ENCODE measurements at regions not wholly inside any gene's neighbourhood (a gene's known extent, or its start where the extent isn't known, plus 50 kb on each side); places are given as distances from the start of the nearest gene placed in this dataset.
A peak's percentile ranks its signal among the peaks of the same experiment; 100 is the strongest.

DNA sequence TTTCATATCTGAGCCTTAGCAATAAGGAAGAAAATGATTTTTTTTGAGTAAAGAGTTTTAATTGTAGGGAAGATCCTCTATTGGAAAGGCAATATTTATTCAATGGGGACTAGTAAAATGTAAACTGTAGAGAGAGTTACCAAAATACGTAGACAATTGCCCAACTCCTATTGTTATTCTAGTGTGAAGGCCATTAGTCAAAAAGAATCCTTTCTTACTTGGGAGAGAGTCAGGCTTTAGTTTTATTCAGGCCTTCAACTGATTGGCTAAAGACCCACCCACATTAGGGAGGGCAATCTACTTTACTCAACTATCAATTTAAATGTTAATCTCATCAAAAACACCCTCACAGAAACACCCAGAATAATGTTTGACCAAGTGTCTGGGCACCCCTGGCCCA, 485.8 kb upstream of the ATXN7L3B start:
- Histone ChIP-seq H3K4me3 (ENCODE audit: low read length) (no peak overlapping the region), H3K27ac (ENCODE audit: low read length) (no peak overlapping the region), H3K9ac (ENCODE audit: low read length) (no peak overlapping the region), H3K9me2 (replicated peaks; ENCODE audit: insufficient read depth, low read length) (no peaks in the 10 kb centered on the region), H2AFZ (ENCODE audit: low read length) (no peak overlapping the region), H3K4me1 (ENCODE audit: low read length) (no peaks in the 10 kb centered on the region), H3K79me2 (ENCODE audit: low read length) (no peaks in the 10 kb centered on the region), H3K9me3 (ENCODE audit: low read length) (peaks cover 2% of the 10 kb centered on the region; the same call in 1 of the 2 replicates), H3K27me3 (ENCODE audit: low read length) (no peaks in the 10 kb centered on the region), H3K36me3 (ENCODE audit: insufficient read depth, low read length) (no peaks in the 10 kb centered on the region), H3K4me2 (ENCODE audit: low read depth, low read length, poor library complexity, severe bottlenecking) (no peak overlapping the region), H4K20me1 (ENCODE audit: insufficient read depth, low read depth, low read length) (no peaks in the 10 kb centered on the region)
- DNase-seq = no peak

DNA sequence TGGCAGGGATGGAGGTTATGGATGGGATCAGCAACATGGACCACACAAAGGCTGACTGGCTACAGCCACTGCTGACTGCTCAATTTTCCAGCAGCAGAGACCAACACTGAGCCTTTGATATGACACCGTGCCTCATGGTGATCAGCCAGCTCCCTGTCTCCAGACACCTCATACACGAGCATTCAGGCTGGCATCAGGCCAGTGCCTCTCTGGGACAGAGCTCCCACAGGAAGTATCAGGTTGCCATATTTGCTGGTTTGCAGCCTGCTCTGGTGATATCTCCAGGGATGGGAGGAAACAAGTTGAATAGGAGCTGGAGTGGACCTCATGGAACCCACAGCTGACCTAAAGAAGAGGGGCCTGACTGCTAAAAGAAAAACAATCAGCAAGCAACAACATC, 471.2 kb upstream of the ATXN7L3B start:
- Histone ChIP-seq H3K4me3 (ENCODE audit: low read length) (no peak overlapping the region), H3K27ac (ENCODE audit: low read length) (no peak overlapping the region), H2AFZ (ENCODE audit: low read length) (no peak overlapping the region), H3K36me3 (ENCODE audit: insufficient read depth, low read length) (no peaks in the 10 kb centered on the region), H3K79me2 (ENCODE audit: low read length) (no peaks in the 10 kb centered on the region), H3K9ac (ENCODE audit: low read length) (no peak overlapping the region), H3K27me3 (ENCODE audit: low read length) (no peaks in the 10 kb centered on the region), H3K4me2 (ENCODE audit: low read depth, low read length, poor library complexity, severe bottlenecking) (no peak overlapping the region), H4K20me1 (ENCODE audit: insufficient read depth, low read depth, low read length) (no peaks in the 10 kb centered on the region), H3K4me1 (ENCODE audit: low read length) (no peaks in the 10 kb centered on the region), H3K9me3 (ENCODE audit: low read length) (no peaks in the 10 kb centered on the region), H3K9me2 (replicated peaks; ENCODE audit: insufficient read depth, low read length) (no peaks in the 10 kb centered on the region)
- no peak for DNase-seq

- no peaks in the 10 kb centered on the region for H3K4me1 ChIP-seq (ENCODE audit: low read length)
- H3K27ac ChIP-seq (ENCODE audit: low read length) = no peak overlapping the region
- no peaks in the 10 kb centered on the region for H3K9me2 ChIP-seq (replicated peaks; ENCODE audit: insufficient read depth, low read length)
- H3K79me2 ChIP-seq (ENCODE audit: low read length) = no peaks in the 10 kb centered on the region
- H3K9ac ChIP-seq (ENCODE audit: low read length) = no peak overlapping the region
- H4K20me1 ChIP-seq (ENCODE audit: insufficient read depth, low read depth, low read length) = no peaks in the 10 kb centered on the region
- H3K4me2 ChIP-seq (ENCODE audit: low read depth, low read length, poor library complexity, severe bottlenecking) = no peak overlapping the region
- H3K9me3 ChIP-seq (ENCODE audit: low read length) = no peaks in the 10 kb centered on the region; the same call in 1 of the 2 replicates
- H2AFZ ChIP-seq (ENCODE audit: low read length) = no peak overlapping the region
- H3K4me3 ChIP-seq (ENCODE audit: low read length) = no peak overlapping the region
- no peak for DNase-seq
- no peaks in the 10 kb centered on the region for H3K27me3 ChIP-seq (ENCODE audit: low read length)
- H3K36me3 ChIP-seq (ENCODE audit: insufficient read depth, low read length) = no peaks in the 10 kb centered on the region
Measured at GRCh38 chr12:74071182-74071581, 466.5 kb upstream of the ATXN7L3B start.

GRCh38 chr12:74076918-74077317, 460.7 kb upstream of the ATXN7L3B start:
- Histone ChIP-seq H3K4me1 (ENCODE audit: low read length) (no peaks in the 10 kb centered on the region), H3K9me3 (ENCODE audit: low read length) (no peaks in the 10 kb centered on the region; the same call in 1 of the 2 replicates), H3K4me3 (ENCODE audit: low read length) (no peak overlapping the region), H2AFZ (ENCODE audit: low read length) (no peak overlapping the region), H3K79me2 (ENCODE audit: low read length) (no peaks in the 10 kb centered on the region), H4K20me1 (ENCODE audit: insufficient read depth, low read depth, low read length) (no peaks in the 10 kb centered on the region), H3K9me2 (replicated peaks; ENCODE audit: insufficient read depth, low read length) (no peaks in the 10 kb centered on the region), H3K36me3 (ENCODE audit: insufficient read depth, low read length) (no peaks in the 10 kb centered on the region), H3K4me2 (ENCODE audit: low read depth, low read length, poor library complexity, severe bottlenecking) (no peak overlapping the region), H3K27ac (ENCODE audit: low read length) (no peak overlapping the region), H3K27me3 (ENCODE audit: low read length) (no peaks in the 10 kb centered on the region), H3K9ac (ENCODE audit: low read length) (no peak overlapping the region)
- no peak for DNase-seq

DNA sequence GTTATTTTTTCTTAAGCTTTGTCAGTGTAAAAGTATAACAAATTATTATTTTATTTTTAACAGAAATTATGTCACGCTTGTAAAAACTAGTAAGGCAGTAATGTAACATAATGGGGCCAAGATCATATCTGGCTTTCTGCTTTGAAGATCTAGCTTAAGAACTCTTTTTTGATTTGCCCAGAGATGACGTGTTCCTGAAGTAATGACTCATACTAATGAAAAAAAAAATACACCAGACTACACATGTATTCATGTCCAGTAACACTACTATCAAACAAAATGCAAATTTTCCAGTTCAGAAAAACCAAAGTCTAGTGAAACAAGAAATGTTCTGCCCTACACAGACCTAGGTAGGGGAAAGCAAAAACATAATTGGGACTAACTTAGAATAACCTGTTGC, 432.2 kb upstream of the ATXN7L3B start:
- DNase-seq = no peak
- H3K79me2 ChIP-seq (ENCODE audit: low read length) = no peaks in the 10 kb centered on the region

DNA sequence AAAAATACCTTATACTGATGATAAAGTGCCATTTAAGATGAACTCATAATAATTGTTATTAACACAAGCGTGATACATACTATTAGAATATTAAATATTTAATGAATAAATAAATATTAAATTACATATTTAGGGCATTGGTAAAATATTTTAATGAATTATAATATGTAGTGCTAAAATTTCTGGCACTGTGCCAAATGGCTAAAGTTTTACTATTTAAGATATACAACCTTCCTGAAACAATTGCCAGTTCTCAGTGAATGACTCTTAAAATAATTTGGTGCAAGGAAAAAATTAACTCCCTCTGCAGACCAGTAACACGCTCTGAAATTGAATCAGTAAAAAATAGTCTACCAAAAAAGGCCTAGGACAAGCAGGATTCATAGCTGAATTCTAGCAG, 428.9 kb upstream of the ATXN7L3B start:
- Histone ChIP-seq H2AFZ (ENCODE audit: low read length) (no peak overlapping the region), H4K20me1 (ENCODE audit: insufficient read depth, low read depth, low read length) (no peaks in the 10 kb centered on the region), H3K4me3 (ENCODE audit: low read length) (no peak overlapping the region), H3K4me2 (ENCODE audit: low read depth, low read length, poor library complexity, severe bottlenecking) (no peak overlapping the region), H3K4me1 (ENCODE audit: low read length) (no peaks in the 10 kb centered on the region), H3K27me3 (ENCODE audit: low read length) (no peaks in the 10 kb centered on the region), H3K79me2 (ENCODE audit: low read length) (no peaks in the 10 kb centered on the region), H3K27ac (ENCODE audit: low read length) (no peak overlapping the region), H3K9me2 (replicated peaks; ENCODE audit: insufficient read depth, low read length) (no peaks in the 10 kb centered on the region), H3K36me3 (ENCODE audit: insufficient read depth, low read length) (no peaks in the 10 kb centered on the region), H3K9me3 (ENCODE audit: low read length) (no peaks in the 10 kb centered on the region), H3K9ac (ENCODE audit: low read length) (no peak overlapping the region)
- DNase-seq = no peak

More for the DNA sequence above, 432.2 kb upstream of the ATXN7L3B start:
- Histone ChIP-seq H3K4me3 (ENCODE audit: low read length) (no peak overlapping the region), H3K9ac (ENCODE audit: low read length) (no peak overlapping the region), H2AFZ (ENCODE audit: low read length) (no peak overlapping the region), H3K9me3 (ENCODE audit: low read length) (no peaks in the 10 kb centered on the region), H3K27ac (ENCODE audit: low read length) (no peak overlapping the region), H3K4me2 (ENCODE audit: low read depth, low read length, poor library complexity, severe bottlenecking) (no peak overlapping the region), H3K36me3 (ENCODE audit: insufficient read depth, low read length) (no peaks in the 10 kb centered on the region), H3K9me2 (replicated peaks; ENCODE audit: insufficient read depth, low read length) (no peaks in the 10 kb centered on the region), H3K27me3 (ENCODE audit: low read length) (no peaks in the 10 kb centered on the region), H3K4me1 (ENCODE audit: low read length) (no peaks in the 10 kb centered on the region), H4K20me1 (ENCODE audit: insufficient read depth, low read depth, low read length) (no peaks in the 10 kb centered on the region)

DNA sequence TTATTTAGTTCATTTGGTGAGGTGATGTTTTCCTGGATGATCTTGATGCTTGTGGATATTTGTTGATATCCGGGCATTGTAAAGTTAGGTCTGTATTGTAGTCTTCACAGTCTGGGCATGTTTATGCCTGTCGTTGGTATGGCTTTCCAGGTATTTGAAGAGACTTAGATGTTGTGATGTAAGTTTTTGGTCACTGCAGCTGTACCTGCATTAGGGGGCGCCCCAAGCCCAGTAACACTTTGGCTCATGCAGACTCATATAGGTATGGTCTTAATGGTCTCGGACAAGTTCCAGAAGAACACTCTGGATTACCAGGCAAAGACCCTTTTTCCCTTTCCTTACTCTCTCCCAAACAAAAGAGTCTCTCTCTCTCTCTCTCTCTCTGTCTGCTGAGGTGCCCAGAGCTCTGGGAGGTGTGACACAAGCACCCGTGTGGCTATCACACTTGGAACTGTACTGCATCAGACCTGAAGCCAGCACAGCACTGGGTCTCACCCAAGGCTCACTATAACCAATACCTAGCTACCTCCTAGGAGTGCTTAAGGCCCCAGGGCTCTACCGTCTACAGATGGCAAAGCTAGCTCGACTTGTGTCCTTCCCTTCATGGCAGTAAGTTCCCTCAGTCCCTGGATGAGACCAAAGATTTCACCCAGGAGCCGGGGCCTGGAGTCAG, 425.8 kb upstream of the ATXN7L3B start:
- H3K27ac ChIP-seq (ENCODE audit: low read length) = no peak overlapping the region
- no peaks in the 10 kb centered on the region for H3K36me3 ChIP-seq (ENCODE audit: insufficient read depth, low read length)
- peak; percentile 80 for DNase-seq
- no peaks in the 10 kb centered on the region for H3K27me3 ChIP-seq (ENCODE audit: low read length)
- no peak overlapping the region for H3K4me3 ChIP-seq (ENCODE audit: low read length)
- H3K4me1 ChIP-seq (ENCODE audit: low read length) = no peaks in the 10 kb centered on the region
- no peak overlapping the region for H3K4me2 ChIP-seq (ENCODE audit: low read depth, low read length, poor library complexity, severe bottlenecking)
- no peaks in the 10 kb centered on the region for H4K20me1 ChIP-seq (ENCODE audit: insufficient read depth, low read depth, low read length)
- H3K9ac ChIP-seq (ENCODE audit: low read length) = no peak overlapping the region
- no peaks in the 10 kb centered on the region for H3K9me2 ChIP-seq (replicated peaks; ENCODE audit: insufficient read depth, low read length)
- H3K9me3 ChIP-seq (ENCODE audit: low read length) = no peaks in the 10 kb centered on the region
- peak overlapping the region; percentile 56; the same call in 1 of the 2 replicates for H2AFZ ChIP-seq (ENCODE audit: low read length)
- no peaks in the 10 kb centered on the region for H3K79me2 ChIP-seq (ENCODE audit: low read length)

DNA sequence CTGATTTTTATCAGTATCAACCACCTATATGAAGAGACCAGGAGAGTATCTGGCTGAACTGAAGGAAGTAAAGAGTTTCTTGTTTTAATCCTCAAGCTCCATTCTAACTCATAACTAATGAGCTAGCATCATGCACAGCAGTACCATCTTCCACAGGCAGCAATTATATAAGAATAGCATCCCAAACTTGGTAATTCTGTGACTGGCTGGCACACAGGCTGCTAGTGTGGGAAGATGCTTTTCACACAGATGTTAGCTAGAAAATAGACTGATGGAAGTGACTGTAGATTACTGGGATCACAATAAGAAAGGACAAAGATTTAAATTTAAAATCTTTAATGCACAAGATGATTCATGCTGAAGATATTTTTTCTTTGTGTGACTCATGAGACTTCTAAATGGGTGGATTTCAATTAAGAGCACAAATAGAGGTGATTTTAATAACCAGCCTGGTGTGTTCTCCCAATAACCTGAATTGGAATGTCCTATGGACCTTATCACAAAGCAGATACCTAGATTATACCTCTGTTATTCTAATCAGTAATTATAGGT, 417.7 kb upstream of the ATXN7L3B start:
- DNase-seq = no peak
- no peaks in the 10 kb centered on the region for H3K27me3 ChIP-seq (ENCODE audit: low read length)
- H3K36me3 ChIP-seq (ENCODE audit: insufficient read depth, low read length) = no peaks in the 10 kb centered on the region

More for the DNA sequence above, 417.7 kb upstream of the ATXN7L3B start:
- Histone ChIP-seq H4K20me1 (ENCODE audit: insufficient read depth, low read depth, low read length) (no peaks in the 10 kb centered on the region), H3K9me3 (ENCODE audit: low read length) (no peaks in the 10 kb centered on the region), H3K9ac (ENCODE audit: low read length) (no peak overlapping the region), H3K4me3 (ENCODE audit: low read length) (no peak overlapping the region), H3K27ac (ENCODE audit: low read length) (no peak overlapping the region), H3K4me1 (ENCODE audit: low read length) (no peaks in the 10 kb centered on the region), H3K79me2 (ENCODE audit: low read length) (no peaks in the 10 kb centered on the region), H3K4me2 (ENCODE audit: low read depth, low read length, poor library complexity, severe bottlenecking) (no peak overlapping the region), H2AFZ (ENCODE audit: low read length) (no peak overlapping the region), H3K9me2 (replicated peaks; ENCODE audit: insufficient read depth, low read length) (no peaks in the 10 kb centered on the region)
